Kidney tubule cell (primary cell): ENCODE measurements at regions not wholly inside any gene's neighbourhood (a gene's known extent, or its start where the extent isn't known, plus 50 kb on each side); places are given as distances from the start of the nearest gene placed in this dataset.

ENCODE experiments used
- DNase-seq: peaks from one replicate; pipeline ENCODE4 v3.0.0-alpha.2; 2018; ENCODE audit warnings: low spot score

- peak; percentile 7 for DNase-seq
Observed at GRCh38 chr3:90015688-90016356, 908.4 kb downstream of the EPHA3 start.

DNA sequence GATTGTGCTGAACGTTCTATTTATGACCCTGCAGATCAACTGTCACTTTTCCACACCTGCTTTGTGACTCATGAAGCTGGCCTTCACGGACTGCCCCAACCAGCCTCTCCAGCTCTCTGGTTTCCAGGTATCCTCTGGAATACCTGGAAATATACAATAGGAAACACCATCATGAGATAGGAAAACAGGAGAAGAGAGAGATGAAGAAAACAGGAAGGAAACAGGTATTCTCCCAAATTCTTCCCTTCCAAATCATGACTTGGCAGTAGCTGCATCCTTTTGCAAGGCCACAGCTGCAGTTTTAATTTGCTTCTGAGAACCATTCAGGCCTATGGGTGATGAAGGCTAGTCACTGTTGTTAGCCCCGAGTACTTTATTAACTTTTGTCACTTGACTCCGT lies 909.1 kb downstream of the EPHA3 start:
- no peak for DNase-seq

DNA sequence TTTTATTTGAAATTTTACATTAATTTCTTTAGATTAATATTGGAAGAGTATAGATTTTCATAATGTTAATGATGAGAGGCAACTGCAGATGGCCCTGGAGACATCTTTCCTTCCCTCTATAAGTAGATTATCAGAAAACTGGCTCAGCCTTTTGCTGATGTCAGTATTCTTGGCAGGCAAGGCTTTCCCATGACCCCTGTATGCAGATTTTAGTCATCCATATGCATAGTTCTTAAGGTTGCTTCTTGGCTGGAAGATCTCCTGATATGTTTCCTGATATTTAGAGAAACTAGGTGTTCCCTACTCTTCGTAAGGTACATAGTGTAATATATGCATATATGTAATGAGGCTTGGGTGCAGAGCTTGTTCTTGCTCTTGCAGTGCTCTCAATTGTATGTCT lies 911.4 kb downstream of the EPHA3 start:
- DNase-seq = no peak

DNA sequence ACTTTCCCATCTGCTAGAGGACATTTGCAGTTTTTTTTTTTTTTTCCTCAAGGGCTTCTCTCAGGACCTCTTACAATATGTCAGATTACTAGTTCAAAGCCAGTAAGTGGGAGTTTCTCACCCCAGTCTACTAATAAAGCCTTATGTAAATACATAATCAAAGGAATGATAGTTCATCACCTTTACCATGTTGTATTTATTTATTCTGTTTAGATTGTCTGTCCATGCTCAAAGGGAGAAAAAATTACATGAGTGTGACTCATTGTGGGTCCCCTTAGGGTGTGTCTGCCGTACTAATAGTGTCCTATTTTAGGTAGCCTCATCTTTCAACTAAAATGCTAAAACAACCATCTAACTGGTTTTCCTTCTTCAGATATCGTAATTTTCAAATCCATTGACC lies 917.6 kb downstream of the EPHA3 start:
- no peak for DNase-seq

DNA sequence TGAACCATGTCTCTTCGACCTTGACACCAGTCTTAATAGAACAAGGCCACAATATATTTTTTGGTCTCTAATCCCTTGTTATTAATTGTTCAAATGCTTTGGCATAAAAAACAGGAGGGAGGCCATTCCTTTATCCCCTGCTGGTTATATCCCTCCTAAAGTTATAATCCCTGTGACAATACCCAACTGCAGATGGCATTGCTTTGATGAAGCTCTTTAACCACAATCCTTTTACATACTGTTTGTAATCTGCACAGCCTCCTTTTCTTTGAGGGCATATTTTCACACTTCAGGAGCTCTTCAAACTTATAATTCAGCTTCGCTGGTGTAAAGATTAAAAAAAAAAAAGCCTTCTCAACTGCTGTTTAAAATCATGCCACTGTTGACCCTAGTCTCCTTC lies 919.0 kb downstream of the EPHA3 start:
- no peak for DNase-seq

GRCh38 chr3:90031121-90031520 lies 923.7 kb downstream of the EPHA3 start:
- DNase-seq = no peak

DNA sequence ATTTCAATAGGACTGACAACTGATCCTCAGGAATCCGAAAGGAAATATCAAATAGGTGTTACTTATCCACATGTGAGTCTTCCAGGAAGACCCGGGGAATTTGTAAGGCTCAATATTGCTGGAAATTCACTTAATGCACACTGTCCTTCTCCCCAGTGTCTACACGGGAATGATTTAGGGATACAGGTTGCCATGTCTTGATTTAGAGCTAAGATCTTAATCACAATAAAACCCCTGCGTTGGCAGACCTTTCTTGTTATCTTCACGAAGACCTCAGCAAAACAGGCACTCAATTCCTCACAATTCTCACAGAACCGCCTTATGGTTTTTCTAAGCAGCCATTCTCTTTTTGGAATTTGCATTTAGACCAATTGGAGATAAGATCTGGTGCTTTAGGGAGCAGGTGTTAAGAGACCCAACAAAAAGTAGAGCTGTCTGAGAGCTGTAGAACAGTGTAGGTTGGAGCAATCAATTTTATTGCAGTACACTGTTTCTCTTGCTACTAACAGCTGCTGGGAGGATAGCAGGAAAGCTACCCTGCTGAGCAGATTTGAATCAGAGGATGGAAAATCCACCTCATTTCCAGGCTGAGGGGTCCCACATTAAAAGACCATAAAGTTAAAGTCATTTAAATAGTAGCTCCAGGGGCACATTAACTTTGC lies 925.7 kb downstream of the EPHA3 start:
- DNase-seq = no peak

DNA sequence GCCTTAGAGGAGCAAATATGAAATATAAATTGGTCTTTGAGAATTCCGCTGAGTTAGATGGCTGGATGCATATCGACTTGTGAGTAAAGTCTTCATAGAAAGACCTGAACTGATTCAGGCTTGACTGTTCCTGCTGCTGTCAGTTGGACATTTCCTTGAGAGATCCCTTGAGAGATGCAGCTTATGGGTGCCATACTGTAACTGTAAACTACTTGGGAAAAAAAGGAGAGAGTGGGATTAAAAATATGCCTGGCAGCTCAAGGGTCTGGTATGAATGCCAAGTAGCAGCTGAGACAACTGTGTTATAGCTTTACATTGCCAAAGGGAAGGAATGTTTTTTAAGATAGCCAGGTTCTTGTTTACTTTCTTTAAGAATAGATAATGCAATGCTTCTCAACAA lies 926.6 kb downstream of the EPHA3 start:
- no peak for DNase-seq

DNA sequence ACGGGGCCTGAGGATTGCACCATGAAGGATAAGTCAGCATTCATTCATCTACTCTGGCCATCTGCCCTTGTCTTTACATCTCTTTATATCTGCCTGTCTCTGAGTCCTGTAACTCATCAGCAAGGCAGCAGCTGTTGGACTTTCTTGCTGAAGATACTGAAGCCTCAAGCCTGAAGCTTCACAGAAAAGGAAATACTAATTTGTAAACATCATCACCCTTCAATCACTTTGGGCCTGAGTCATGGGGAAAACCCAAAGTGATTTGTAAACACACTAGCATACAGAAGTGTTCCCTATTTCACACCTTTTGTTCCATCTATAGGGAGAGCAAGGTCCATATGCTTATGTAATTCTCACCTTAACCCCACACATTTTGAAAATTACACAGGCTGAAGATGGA lies 928.2 kb downstream of the EPHA3 start:
- peak; percentile 13 for DNase-seq

DNA sequence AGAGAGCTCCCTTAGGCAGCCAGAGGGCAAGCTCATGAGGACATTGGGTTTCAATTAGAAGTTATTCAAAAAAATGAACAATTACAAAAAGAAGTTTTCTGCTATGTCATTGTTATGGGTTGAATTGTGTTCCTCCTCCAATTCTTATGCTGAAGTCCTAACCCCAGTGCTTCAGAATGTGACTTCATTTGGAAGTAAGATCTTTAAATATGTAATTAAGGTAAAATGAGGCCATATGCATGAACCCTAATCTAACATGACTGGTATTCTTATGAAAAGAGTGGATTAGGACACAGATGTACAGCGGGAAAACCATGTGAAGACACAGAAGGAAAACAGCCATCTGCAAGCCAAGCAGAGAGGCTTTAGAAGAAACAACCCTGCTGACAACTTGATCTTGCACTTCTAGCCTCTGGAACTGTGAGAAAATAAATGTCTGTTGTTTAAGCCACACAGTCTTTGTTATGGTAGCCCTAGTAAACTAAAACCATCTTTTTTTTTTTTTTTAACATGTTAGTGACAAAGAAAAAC lies 929.6 kb downstream of the EPHA3 start:
- DNase-seq = no peak

- DNase-seq = no peak
Observed at GRCh38 chr3:90039994-90040393, 932.6 kb downstream of the EPHA3 start.

- DNase-seq = no peak
Observed at GRCh38 chr3:90040554-90040953, 933.1 kb downstream of the EPHA3 start.

GRCh38 chr3:90041995-90042394 lies 934.6 kb downstream of the EPHA3 start:
- DNase-seq = no peak

DNA sequence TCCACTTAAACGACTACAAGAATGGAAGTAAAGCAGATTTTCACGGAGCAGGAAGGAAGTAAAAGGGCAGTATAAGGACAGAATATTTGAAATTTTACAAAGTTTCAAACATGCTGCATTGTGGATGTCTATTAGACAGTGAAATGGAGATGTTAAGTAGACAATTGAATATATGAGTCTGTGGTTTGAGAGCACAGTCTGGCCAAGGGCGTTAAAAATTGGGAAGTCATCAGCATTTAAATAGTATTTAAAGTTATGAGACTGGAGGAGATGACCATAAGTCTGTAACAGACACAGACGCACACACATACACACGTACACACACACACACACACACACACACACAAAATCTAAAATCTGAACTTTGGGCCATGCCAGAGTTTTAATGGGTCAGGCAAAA lies 935.9 kb downstream of the EPHA3 start:
- no peak for DNase-seq

- no peak for DNase-seq
Observed at GRCh38 chr3:90044084-90044816, 936.8 kb downstream of the EPHA3 start.

DNA sequence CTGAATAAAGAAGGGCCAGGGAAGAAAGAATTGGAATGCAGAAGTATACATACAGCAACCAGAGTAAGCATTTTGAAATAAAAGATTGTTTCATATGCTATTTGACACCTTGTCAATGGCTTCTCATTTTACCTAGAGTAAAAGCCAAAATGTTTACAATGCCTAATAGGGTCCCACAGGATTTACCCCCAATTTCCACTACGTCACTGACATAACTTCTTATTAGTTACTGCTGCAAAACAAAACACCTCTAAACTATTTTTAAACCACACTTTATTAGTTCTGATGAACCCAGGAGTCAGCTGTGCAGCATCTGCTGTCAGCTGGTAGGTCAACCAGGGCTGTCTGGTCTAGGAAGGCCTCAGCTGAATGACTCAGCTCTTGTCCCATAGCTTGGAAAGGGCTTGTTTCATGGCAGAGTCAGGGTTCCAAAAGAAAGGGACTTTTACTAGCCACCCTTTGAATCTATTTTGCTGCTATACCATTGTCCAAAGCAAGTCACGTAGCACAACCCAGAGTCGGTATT lies 945.1 kb downstream of the EPHA3 start:
- DNase-seq = no peak

DNA sequence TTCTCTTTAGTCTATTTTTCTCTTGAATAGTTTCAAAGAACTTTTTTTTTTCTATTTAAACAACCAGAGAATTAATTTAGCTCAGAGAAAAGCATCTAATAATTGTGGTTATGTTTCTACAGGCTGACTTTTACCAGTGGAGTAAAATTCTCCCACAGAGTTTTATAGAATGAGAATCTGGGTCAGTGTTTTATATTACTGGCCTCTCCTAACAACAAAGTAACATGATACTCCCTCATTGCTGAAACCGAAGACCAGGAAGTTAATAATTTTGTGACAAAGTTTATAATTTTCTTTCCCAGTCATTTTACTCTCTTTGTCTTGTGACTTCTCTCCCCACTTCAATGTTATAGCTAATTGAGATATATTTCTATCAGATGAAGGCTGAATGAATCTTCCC lies 946.9 kb downstream of the EPHA3 start:
- no peak for DNase-seq

- no peak for DNase-seq
Observed at GRCh38 chr3:90055666-90056065, 948.2 kb downstream of the EPHA3 start.

DNA sequence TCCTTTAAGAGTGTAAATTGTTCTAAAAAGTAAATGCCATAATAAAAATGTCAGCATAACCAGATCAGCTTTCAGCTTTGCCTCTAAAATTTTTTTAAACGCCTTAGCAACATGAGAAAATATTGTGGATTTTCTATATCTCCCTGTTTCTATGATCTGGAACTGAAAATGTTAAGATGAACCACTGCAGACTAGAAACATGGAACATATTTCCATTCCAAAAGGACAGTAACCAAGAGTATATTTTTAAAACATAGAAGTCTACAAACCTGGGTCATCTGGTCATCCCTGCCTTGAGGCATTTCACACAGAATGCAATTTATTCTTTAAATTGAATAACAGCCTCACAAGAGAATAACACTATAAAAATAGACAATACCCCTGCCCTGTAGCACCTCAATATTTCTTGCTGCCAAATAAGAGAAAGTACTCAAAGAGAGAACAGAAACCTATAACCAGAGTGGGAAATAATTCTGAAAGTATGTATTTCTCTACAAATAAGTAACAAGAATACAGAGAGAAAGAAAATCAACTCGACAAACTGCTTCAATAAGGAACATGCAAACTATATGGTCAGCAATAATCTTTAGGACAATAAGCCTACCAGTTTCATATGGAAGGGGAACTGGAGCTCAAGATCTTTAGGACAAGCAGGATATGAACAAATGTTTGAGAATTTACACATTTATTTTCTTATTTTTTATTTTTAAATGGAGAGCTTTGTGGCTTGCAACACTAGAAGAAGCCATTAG lies 949.0 kb downstream of the EPHA3 start:
- DNase-seq = no peak

DNA sequence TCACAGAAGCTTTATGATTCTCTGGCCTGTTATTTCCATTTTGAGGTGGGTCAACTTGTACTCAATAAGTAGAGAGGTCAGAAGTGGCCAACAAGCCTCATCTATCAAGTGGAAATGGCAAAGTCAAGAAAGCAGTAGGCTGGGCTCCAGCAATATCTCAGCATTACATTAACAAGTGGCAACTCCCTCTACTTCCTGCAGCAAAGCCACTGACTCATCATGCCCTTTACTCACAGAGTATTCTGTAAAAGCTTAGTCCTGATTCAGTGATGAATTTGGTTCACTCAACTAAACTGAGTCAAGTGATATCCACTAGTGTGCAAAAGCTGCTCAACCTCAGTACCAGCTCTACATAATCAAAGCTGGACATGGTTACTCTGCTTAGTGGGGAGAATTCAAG lies 954.6 kb downstream of the EPHA3 start:
- peak; percentile 34 for DNase-seq

GRCh38 chr3:90062631-90063200 lies 955.3 kb downstream of the EPHA3 start:
- no peak for DNase-seq

GRCh38 chr3:90068783-90069182 lies 961.4 kb downstream of the EPHA3 start:
- DNase-seq = no peak
